ENCODE measurements at regions not wholly inside any gene's neighbourhood (a gene's known extent, or its start where the extent isn't known, plus 50 kb on each side); places are given as distances from the start of the nearest gene placed in this dataset.
"Not testable (repeated sequence)": the region's sequence is repeated elsewhere in the genome, so short reads cannot be mapped to it uniquely, and the experiment has no call there.

- H3K36me3 ChIP-seq; H3K4me1 ChIP-seq; H3K27me3 ChIP-seq; H3K9me3 ChIP-seq; intact Hi-C loops (cut with DNase I); H3K27ac ChIP-seq; H3K4me3 ChIP-seq: not testable (repeated sequence)
- peak; percentile 57 for DNase-seq
- peak; percentile 90 for ATAC-seq
Observed at GRCh38 chr21:6428498-6429092, 4092.8 kb upstream of the TPTE start.

- ATAC-seq, H3K9me3 ChIP-seq: not testable (repeated sequence)
Observed at GRCh38 chr21:6429924-6430323, 4091.5 kb upstream of the TPTE start.

DNA sequence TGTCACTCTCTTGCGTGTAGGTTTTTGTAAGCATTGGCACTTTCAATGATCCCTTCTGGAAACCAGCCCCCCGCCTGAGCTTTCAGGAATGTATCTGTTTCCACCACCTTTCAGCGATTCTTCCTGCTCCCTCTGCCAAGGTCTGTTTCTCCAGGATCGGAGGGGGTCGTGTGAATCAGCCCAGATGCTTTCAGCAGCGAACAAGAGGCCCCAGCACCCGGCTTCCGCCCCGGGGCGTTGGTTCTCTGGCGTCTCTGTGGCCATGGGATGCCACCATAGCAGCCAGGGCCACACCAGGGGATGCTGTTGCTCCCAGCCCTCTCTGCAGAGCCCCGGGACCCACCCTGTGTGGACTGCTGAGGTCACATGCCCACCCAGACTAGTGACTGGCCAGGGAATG lies 4088.2 kb upstream of the TPTE start:
- H3K36me3 ChIP-seq; DNase-seq; ATAC-seq; intact Hi-C loops (cut with DNase I); H3K4me1 ChIP-seq; H3K27me3 ChIP-seq; H3K9me3 ChIP-seq; H3K4me3 ChIP-seq; H3K27ac ChIP-seq: not testable (repeated sequence)

More at GRCh38 chr21:6429924-6430323, 4091.5 kb upstream of the TPTE start:
- H3K4me1 ChIP-seq; H3K4me3 ChIP-seq; H3K36me3 ChIP-seq; DNase-seq; H3K27ac ChIP-seq; H3K27me3 ChIP-seq; intact Hi-C loops (cut with DNase I): not testable (repeated sequence)

DNA sequence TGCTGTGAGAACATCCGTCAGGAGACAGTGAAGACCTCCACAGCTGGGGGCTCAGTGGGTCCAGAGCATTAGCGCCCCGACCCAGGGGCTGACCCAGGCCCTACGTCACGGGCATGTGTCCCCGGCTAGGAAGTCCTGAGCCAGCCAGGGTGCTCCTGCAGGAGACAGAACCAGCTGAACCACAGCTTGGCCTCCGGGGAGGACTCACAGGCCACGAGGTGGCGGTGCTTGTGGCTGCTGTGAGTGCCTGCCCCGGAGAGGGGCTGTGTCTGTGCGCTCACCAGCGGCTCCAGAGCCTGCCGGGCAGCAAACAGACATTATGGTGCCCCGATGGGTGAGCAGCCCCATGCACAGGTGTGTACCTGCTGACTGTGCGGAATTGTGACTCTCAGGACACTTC lies 4085.2 kb upstream of the TPTE start:
- H3K4me3 ChIP-seq; H3K9me3 ChIP-seq; ATAC-seq; H3K27me3 ChIP-seq; H3K36me3 ChIP-seq; H3K4me1 ChIP-seq; H3K27ac ChIP-seq; intact Hi-C loops (cut with DNase I): not testable (repeated sequence)
- DNase-seq: peak; percentile 48

DNA sequence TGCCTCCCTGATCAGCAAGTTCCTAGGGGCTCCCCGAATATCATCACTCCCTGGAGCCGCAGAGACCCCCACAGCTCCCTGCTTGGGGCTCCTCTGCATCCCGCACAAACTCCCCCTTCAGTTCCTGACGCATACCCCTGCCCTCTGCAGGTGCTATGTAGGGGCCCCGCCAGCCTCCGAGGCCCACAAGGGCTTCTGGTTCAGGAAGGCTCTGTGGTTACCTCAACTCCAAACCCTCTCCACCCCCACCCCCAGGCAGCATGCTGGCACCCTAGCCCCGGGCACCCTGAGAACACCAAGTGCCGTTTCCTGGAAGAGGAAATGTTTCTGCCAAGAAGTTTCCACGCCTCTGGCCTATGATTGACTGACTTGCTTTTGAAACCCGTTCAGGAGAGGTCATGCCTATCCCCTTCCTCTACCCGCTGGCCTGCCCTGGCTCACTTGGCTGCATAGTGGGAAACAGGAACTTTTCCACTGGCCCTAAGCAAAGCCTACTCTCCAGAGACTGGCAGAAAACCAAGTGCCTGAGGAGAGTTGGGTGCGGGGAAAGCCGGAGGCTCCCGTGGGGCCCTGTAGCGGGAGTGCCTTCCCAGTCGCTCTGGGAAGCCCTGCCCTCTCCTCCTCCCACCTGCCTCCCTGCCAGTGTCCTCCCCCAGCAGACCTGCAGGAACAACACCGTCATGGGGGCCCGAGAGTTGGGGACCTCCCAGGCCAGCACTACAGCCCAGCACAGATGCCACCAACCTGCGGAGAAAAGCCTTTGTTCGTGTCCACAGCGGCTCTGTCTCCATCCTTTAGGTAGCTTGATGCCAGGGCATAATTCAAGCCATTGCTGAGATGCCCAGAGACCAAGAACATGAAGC lies 4084.2 kb upstream of the TPTE start:
- H3K9me3 ChIP-seq; H3K27me3 ChIP-seq; H3K4me3 ChIP-seq; H3K4me1 ChIP-seq; DNase-seq; H3K36me3 ChIP-seq; intact Hi-C loops (cut with DNase I); H3K27ac ChIP-seq: not testable (repeated sequence)
- peak; percentile 95 for ATAC-seq

DNA sequence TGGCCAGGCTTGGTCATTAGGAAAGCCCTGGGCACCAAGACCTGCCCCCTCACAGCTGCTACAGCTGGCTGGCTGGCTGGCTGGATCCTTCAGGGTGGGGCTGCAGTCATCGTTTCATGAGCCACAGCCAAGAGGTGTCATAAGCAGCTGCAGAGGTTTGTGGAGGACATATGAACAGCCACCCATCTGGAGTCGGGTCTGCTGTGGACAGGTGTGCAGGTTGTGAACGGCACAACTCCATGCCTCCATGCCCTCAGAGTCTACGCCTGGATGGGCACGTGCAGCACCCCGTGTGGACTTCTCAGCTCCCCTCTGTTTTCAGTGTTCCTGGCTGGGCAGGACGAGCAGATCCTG lies 4083.6 kb upstream of the TPTE start:
- H3K4me1 ChIP-seq; intact Hi-C loops (cut with DNase I); DNase-seq: not testable (repeated sequence)

DNA sequence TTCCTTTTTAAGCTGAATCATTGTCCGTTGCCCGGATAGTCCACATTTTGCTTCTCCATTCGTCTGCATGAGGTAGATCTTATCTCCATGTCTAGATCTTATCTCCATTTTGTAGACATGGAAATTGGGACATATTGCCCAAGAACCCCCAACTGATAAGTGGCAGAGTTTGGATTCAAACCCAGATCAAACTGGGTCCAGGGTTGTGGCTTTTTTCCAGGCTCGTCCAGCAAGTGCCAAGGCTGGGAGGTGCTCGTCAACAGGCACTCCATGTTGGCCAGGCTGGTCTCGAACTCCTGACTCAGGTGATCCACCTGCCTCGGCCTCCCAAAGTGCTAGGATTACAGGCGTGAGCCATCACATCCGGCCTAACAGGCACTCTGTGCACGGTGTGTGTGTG lies 4082.3 kb upstream of the TPTE start:
- H3K27ac ChIP-seq; DNase-seq; H3K9me3 ChIP-seq; H3K4me1 ChIP-seq; ATAC-seq; intact Hi-C loops (cut with DNase I); H3K36me3 ChIP-seq; H3K27me3 ChIP-seq; H3K4me3 ChIP-seq: not testable (repeated sequence)

More for the DNA sequence above, 4083.6 kb upstream of the TPTE start:
- H3K4me3 ChIP-seq, H3K36me3 ChIP-seq, H3K27ac ChIP-seq, H3K27me3 ChIP-seq, H3K9me3 ChIP-seq: not testable (repeated sequence)
- peak; percentile 37 for ATAC-seq

DNA sequence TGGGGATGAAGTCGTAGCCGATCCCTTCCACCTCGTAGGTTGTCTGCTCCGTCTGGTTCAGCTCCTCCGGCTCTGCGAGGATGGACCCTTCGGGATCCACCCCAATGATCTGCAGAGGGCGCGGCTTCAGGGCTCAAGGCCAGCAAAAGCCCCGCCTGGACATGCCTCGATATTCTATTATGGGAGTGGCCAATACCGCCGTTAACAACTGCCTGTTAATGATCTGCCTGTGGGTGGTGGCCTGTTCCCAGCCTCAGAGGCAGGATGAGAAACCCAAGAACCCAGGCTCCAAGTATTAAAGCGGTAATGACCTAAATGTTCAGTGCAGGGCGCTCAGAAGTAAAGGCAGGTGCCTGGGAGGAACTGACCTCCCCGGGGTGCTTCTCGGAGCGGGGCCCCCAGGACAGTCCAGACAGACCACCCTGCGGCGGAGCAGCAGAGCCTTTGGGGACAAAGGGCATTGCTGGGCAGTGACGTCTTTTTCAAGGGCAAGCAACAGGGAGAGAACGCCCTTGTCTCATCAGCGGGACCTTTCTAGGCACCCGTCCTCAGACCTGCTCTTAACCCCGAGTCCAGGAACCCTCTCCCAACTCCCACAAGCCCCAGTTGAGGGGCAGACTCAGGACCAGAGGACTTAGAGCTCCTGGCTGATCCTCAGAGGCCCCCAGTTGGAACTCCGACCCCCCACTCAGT lies 4066.6 kb upstream of the TPTE start:
- ATAC-seq: not testable (repeated sequence)

GRCh38 chr21:6456011-6456661 lies 4065.2 kb upstream of the TPTE start:
- H3K27me3 ChIP-seq; H3K9me3 ChIP-seq; H3K4me1 ChIP-seq; H3K27ac ChIP-seq; intact Hi-C loops (cut with DNase I); DNase-seq; H3K4me3 ChIP-seq; ATAC-seq; H3K36me3 ChIP-seq: not testable (repeated sequence)

More for the DNA sequence above, 4066.6 kb upstream of the TPTE start:
- H3K36me3 ChIP-seq; DNase-seq; H3K27ac ChIP-seq; H3K9me3 ChIP-seq; H3K27me3 ChIP-seq; H3K4me1 ChIP-seq; H3K4me3 ChIP-seq; intact Hi-C loops (cut with DNase I): not testable (repeated sequence)

GRCh38 chr21:6459761-6460160 lies 4061.6 kb upstream of the TPTE start:
- H3K4me1 ChIP-seq; DNase-seq; H3K27me3 ChIP-seq; ATAC-seq; H3K36me3 ChIP-seq; H3K9me3 ChIP-seq; intact Hi-C loops (cut with DNase I); H3K4me3 ChIP-seq; H3K27ac ChIP-seq: not testable (repeated sequence)

- H3K4me3 ChIP-seq; DNase-seq; H3K9me3 ChIP-seq; H3K4me1 ChIP-seq; H3K36me3 ChIP-seq; ATAC-seq; H3K27ac ChIP-seq; intact Hi-C loops (cut with DNase I); H3K27me3 ChIP-seq: not testable (repeated sequence)
Observed at GRCh38 chr21:6461358-6461757, 4060.0 kb upstream of the TPTE start.

GRCh38 chr21:6464419-6464818 lies 4057.0 kb upstream of the TPTE start:
- DNase-seq; H3K27me3 ChIP-seq; H3K27ac ChIP-seq; intact Hi-C loops (cut with DNase I); H3K36me3 ChIP-seq; H3K4me3 ChIP-seq; H3K9me3 ChIP-seq; H3K4me1 ChIP-seq; ATAC-seq: not testable (repeated sequence)

GRCh38 chr21:6466081-6466698 lies 4055.2 kb upstream of the TPTE start:
- H3K4me1 ChIP-seq; H3K9me3 ChIP-seq; H3K36me3 ChIP-seq; H3K27me3 ChIP-seq; H3K4me3 ChIP-seq; H3K27ac ChIP-seq; DNase-seq; intact Hi-C loops (cut with DNase I): not testable (repeated sequence)
- peak; percentile 49 for ATAC-seq
